ENCODE measurements at regions not wholly inside any gene's neighbourhood (a gene's known extent, or its start where the extent isn't known, plus 50 kb on each side); places are given as distances from the start of the nearest gene placed in this dataset.

DNA sequence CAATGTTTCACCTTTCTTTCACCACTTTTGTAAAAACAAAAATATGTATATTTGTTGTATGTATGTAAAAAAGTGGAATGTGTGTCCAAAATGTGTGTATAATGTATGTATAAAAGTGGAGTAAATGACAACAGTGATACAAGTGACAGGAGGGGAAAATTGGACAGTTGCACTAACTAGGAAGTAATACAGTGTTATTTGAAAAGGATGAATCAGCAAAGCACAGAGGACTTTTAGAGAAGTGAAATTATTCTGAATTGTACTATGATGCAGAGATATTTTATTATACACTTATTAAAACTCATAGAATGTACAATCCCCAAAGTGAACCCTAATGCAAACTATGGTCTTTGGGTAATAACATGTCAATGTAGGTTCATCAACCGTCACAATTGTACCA lies 331.3 kb upstream of the CNTNAP5 start:
- TF ChIP-seq CBX5 (IDR thresholded peaks at IDR 0.05; ENCODE audit: low read depth) (no peak), EZH2 (IDR thresholded peaks at IDR 0.05; ENCODE audit: borderline replicate concordance, control insufficient read depth, low read depth, low read length) (no peak), POLR2AphosphoS5 (IDR thresholded peaks at IDR 0.05; ENCODE audit: low read length) (no peak), CHD2 (IDR thresholded peaks at IDR 0.05; ENCODE audit: borderline replicate concordance, low read depth, low read length) (no peak), HDAC2 (IDR thresholded peaks at IDR 0.05) (no peak), ZNF384 (IDR thresholded peaks at IDR 0.05; ENCODE audit: borderline replicate concordance, low read depth, low read length) (no peak), DPF2 (IDR thresholded peaks at IDR 0.05) (no peak), JUND (IDR thresholded peaks at IDR 0.05; ENCODE audit: low read depth, low read length) (no peak), TBL1XR1 (IDR thresholded peaks at IDR 0.05; ENCODE audit: low read depth, low read length) (no peak), PAX5 (IDR thresholded peaks at IDR 0.05; ENCODE audit: borderline replicate concordance, low read depth, low read length) (no peak)
- TF ChIP-seq, protein P1, sequence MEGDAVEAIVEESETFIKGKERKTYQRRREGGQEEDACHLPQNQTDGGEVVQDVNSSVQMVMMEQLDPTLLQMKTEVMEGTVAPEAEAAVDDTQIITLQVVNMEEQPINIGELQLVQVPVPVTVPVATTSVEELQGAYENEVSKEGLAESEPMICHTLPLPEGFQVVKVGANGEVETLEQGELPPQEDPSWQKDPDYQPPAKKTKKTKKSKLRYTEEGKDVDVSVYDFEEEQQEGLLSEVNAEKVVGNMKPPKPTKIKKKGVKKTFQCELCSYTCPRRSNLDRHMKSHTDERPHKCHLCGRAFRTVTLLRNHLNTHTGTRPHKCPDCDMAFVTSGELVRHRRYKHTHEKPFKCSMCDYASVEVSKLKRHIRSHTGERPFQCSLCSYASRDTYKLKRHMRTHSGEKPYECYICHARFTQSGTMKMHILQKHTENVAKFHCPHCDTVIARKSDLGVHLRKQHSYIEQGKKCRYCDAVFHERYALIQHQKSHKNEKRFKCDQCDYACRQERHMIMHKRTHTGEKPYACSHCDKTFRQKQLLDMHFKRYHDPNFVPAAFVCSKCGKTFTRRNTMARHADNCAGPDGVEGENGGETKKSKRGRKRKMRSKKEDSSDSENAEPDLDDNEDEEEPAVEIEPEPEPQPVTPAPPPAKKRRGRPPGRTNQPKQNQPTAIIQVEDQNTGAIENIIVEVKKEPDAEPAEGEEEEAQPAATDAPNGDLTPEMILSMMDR (IDR thresholded peaks at IDR 0.05 in 2 of 3, conservative IDR thresholded peaks at IDR 0.05 in 1 of 3; ENCODE audit: control insufficient read depth in 2 of 3, extremely low read depth in 1 of 3, insufficient read depth in 1 of 3, low read depth in 3 of 3, low read length in 3 of 3) = no peak
- TF ChIP-seq, protein P2, sequence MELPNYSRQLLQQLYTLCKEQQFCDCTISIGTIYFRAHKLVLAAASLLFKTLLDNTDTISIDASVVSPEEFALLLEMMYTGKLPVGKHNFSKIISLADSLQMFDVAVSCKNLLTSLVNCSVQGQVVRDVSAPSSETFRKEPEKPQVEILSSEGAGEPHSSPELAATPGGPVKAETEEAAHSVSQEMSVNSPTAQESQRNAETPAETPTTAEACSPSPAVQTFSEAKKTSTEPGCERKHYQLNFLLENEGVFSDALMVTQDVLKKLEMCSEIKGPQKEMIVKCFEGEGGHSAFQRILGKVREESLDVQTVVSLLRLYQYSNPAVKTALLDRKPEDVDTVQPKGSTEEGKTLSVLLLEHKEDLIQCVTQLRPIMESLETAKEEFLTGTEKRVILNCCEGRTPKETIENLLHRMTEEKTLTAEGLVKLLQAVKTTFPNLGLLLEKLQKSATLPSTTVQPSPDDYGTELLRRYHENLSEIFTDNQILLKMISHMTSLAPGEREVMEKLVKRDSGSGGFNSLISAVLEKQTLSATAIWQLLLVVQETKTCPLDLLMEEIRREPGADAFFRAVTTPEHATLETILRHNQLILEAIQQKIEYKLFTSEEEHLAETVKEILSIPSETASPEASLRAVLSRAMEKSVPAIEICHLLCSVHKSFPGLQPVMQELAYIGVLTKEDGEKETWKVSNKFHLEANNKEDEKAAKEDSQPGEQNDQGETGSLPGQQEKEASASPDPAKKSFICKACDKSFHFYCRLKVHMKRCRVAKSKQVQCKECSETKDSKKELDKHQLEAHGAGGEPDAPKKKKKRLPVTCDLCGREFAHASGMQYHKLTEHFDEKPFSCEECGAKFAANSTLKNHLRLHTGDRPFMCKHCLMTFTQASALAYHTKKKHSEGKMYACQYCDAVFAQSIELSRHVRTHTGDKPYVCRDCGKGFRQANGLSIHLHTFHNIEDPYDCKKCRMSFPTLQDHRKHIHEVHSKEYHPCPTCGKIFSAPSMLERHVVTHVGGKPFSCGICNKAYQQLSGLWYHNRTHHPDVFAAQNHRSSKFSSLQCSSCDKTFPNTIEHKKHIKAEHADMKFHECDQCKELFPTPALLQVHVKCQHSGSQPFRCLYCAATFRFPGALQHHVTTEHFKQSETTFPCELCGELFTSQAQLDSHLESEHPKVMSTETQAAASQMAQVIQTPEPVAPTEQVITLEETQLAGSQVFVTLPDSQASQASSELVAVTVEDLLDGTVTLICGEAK (IDR thresholded peaks at IDR 0.05; ENCODE audit: borderline replicate concordance) = no peak
- TF ChIP-seq, protein P3, sequence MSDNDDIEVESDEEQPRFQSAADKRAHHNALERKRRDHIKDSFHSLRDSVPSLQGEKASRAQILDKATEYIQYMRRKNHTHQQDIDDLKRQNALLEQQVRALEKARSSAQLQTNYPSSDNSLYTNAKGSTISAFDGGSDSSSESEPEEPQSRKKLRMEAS (IDR thresholded peaks at IDR 0.05; ENCODE audit: low read depth, low read length) = no peak
- TF ChIP-seq, protein P4, sequence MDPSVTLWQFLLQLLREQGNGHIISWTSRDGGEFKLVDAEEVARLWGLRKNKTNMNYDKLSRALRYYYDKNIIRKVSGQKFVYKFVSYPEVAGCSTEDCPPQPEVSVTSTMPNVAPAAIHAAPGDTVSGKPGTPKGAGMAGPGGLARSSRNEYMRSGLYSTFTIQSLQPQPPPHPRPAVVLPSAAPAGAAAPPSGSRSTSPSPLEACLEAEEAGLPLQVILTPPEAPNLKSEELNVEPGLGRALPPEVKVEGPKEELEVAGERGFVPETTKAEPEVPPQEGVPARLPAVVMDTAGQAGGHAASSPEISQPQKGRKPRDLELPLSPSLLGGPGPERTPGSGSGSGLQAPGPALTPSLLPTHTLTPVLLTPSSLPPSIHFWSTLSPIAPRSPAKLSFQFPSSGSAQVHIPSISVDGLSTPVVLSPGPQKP (IDR thresholded peaks at IDR 0.05; ENCODE audit: low read depth, low read length) = no peak
